Uterus (tissue), 2 donors: ENCODE measurements at regions not wholly inside any gene's neighbourhood (a gene's known extent, or its start where the extent isn't known, plus 50 kb on each side); places are given as distances from the start of the nearest gene placed in this dataset.

ENCODE experiments used
- POLR2A ChIP-seq, 2 donors: fragments of 450-650 bp; IDR thresholded peaks; one replicate each; pipeline ENCODE4 v1.6.1; 2016; ENCODE audit warnings: antibody characterized with exemption in 2 of 2, mild to moderate bottlenecking in 1 of 2, moderate library complexity in 1 of 2
- TF ChIP-seq, protein P1 (sequence below), 4 experiments: fragments of 200-600 bp in 2 of 4; fragments of 450-650 bp in 2 of 4; sonication (generic) in 2 of 4; IDR thresholded peaks; one replicate each; pipeline ENCODE4 v1.5.1; 2016 to 2019; ENCODE audit warnings: antibody characterized with exemption in 4 of 4, mild to moderate bottlenecking in 2 of 4, moderate library complexity in 1 of 4

DNA sequence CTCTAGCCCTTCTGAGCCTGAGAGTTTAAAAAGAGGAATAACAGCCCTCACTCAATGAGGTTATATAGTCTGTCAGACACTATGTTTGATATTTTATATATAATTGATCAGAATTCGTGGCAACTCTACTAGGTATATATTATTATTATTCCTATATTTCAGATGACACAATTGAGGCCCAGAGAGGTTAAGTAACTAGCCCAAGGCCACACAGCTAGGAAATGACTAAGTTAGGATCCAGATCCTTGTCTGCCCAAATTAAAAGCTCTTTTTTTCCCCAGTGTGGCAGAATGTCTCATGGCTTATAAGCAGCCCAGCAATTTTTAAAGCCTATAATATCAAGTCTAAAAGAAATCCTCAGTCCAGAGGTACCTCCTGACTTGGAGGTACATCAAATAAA lies 1119.9 kb upstream of the AUTS2 start:
- TF ChIP-seq, protein P1, sequence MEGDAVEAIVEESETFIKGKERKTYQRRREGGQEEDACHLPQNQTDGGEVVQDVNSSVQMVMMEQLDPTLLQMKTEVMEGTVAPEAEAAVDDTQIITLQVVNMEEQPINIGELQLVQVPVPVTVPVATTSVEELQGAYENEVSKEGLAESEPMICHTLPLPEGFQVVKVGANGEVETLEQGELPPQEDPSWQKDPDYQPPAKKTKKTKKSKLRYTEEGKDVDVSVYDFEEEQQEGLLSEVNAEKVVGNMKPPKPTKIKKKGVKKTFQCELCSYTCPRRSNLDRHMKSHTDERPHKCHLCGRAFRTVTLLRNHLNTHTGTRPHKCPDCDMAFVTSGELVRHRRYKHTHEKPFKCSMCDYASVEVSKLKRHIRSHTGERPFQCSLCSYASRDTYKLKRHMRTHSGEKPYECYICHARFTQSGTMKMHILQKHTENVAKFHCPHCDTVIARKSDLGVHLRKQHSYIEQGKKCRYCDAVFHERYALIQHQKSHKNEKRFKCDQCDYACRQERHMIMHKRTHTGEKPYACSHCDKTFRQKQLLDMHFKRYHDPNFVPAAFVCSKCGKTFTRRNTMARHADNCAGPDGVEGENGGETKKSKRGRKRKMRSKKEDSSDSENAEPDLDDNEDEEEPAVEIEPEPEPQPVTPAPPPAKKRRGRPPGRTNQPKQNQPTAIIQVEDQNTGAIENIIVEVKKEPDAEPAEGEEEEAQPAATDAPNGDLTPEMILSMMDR (IDR thresholded peaks at IDR 0.05) = no peak
- TF ChIP-seq POLR2A (IDR thresholded peaks at IDR 0.05) = no peak
